Endothelial cell of umbilical vein (primary cell): ENCODE measurements at regions not wholly inside any gene's neighbourhood (a gene's known extent, or its start where the extent isn't known, plus 50 kb on each side); places are given as distances from the start of the nearest gene placed in this dataset.

ENCODE experiments used
- BruUV-seq: library from RNA; stranded (reverse); fragments of 400-500 nt; replicated peaks from 2 replicates; lab custom pipeline; 2021; lab: Mats Ljungman, UMichigan
- CTCF ChIA-PET: fragments of 300-600, 350-600 bp; sonication (Branson Sonifier 250); formaldehyde crosslinking; loops from one replicate; lab custom pipeline; 2021; ENCODE audit warnings: antibody characterized with exemption, inconsistent platforms; lab: Charles Lee
- POLR2A ChIA-PET: fragments of 300-600, 350-600 bp; sonication (Branson Sonifier 250); formaldehyde crosslinking; loops from one replicate; lab custom pipeline; 2021; ENCODE audit warnings: antibody characterized with exemption, inconsistent platforms; lab: Charles Lee
- DNase-seq: peaks from one replicate; pipeline ENCODE4 v3.0.0-alpha.2; 2011; ENCODE audit warnings: low read depth, low spot score
- FAIRE-seq: peaks from 2 replicates; lab custom pipeline; 2011; peaks lifted over from hg19 to GRCh38; lab: Jason Lieb, UNC
- H2AFZ ChIP-seq: 2 replicates; pipeline ENCODE4 v1.6.0; 2012; ENCODE audit warnings: low read depth, low read length, control low read depth, inconsistent platforms
- H3K27ac ChIP-seq: 2 replicates; pipeline ENCODE4 v1.5.1; 2011; ENCODE audit warnings: low read depth, mild to moderate bottlenecking, control low read depth, low read length, moderate library complexity; ENCODE audit not compliant: insufficient read depth
- H3K27me3 ChIP-seq, 2 experiments: 2 replicates each; pipeline versions ENCODE4 v1.6.0 to v1.6.1; 2011; ENCODE audit warnings: low read length in 2 of 2, mixed read lengths in 1 of 2; ENCODE audit not compliant: control insufficient read depth in 2 of 2, insufficient read depth in 2 of 2
- H3K36me3 ChIP-seq, 2 experiments: 2 replicates in 1 of 2; 3 replicates in 1 of 2; pipeline ENCODE4 v1.5.1; 2011; ENCODE audit warnings: low read length in 2 of 2, mild to moderate bottlenecking in 1 of 2, moderate library complexity in 1 of 2; ENCODE audit not compliant: control insufficient read depth in 2 of 2, insufficient read depth in 2 of 2; ENCODE audit errors: extremely low read depth in 1 of 2
- H3K4me1 ChIP-seq: 3 replicates; pipeline ENCODE4 v1.5.1; 2011; ENCODE audit warnings: mild to moderate bottlenecking, low read length; ENCODE audit not compliant: control insufficient read depth, insufficient read depth; ENCODE audit errors: extremely low read depth
- H3K4me2 ChIP-seq: 2 replicates; pipeline ENCODE4 v1.6.1; 2011; ENCODE audit warnings: low read length, control low read depth, mixed read lengths; ENCODE audit not compliant: insufficient read depth
- H3K4me3 ChIP-seq, 3 experiments: fragments of 200-600 bp in 1 of 3; sonication (generic), shearing (Covaris generic) in 1 of 3; replicated peaks in 1 of 3; 2 replicates each; pipeline ENCODE4 v1.5.1; 2011 to 2016; ENCODE audit warnings: control low read depth in 3 of 3, low read length in 3 of 3, mild to moderate bottlenecking in 2 of 3, inconsistent platforms in 1 of 3, low read depth in 1 of 3, moderate library complexity in 1 of 3; ENCODE audit not compliant: insufficient read depth in 1 of 3
- H3K79me2 ChIP-seq: 2 replicates; pipeline ENCODE4 v1.6.0; 2012; ENCODE audit warnings: low read length, inconsistent platforms; ENCODE audit not compliant: control insufficient read depth, insufficient read depth
- H3K9ac ChIP-seq: replicated peaks from 2 replicates; pipeline ENCODE3; 2011; ENCODE audit warnings: low read length, control low read depth; ENCODE audit not compliant: insufficient read depth; ENCODE audit errors: extremely low read depth
- H3K9me1 ChIP-seq: replicated peaks from 3 replicates; pipeline ENCODE4 v1.6.0; 2011; ENCODE audit warnings: mild to moderate bottlenecking, low read length; ENCODE audit not compliant: control insufficient read depth, insufficient read depth; ENCODE audit errors: extremely low read depth
- H3K9me3 ChIP-seq: replicated peaks from 2 replicates; pipeline ENCODE4 v1.5.1; 2012; ENCODE audit warnings: low read length, inconsistent platforms; ENCODE audit not compliant: control insufficient read depth, insufficient read depth
- H4K20me1 ChIP-seq: replicated peaks from 2 replicates; pipeline ENCODE3; 2011; ENCODE audit warnings: mild to moderate bottlenecking, low read length; ENCODE audit not compliant: control insufficient read depth, insufficient read depth; ENCODE audit errors: extremely low read depth
- EZH2 ChIP-seq: IDR thresholded peaks from 2 replicates; pipeline ENCODE4 v1.6.1; 2012; ENCODE audit warnings: borderline replicate concordance, low read depth, mild to moderate bottlenecking, moderate library complexity, low read length, inconsistent platforms; ENCODE audit not compliant: severe bottlenecking
- FOS ChIP-seq: IDR thresholded peaks from 2 replicates; pipeline ENCODE4 v1.6.1; 2011; ENCODE audit warnings: mild to moderate bottlenecking, low read length, moderate library complexity, borderline replicate concordance; ENCODE audit not compliant: insufficient read depth
- GATA2 ChIP-seq: IDR thresholded peaks from 2 replicates; pipeline ENCODE4 v1.7.0; 2011; ENCODE audit warnings: low read depth, mild to moderate bottlenecking, moderate library complexity, mixed read lengths, low read length; ENCODE audit not compliant: insufficient read length, insufficient read depth
- JUN ChIP-seq: IDR thresholded peaks from 2 replicates; pipeline ENCODE4 v1.6.1; 2011; ENCODE audit warnings: borderline replicate concordance, low read depth; ENCODE audit not compliant: insufficient read length, insufficient read depth
- MYC ChIP-seq: IDR thresholded peaks from one replicate; pipeline ENCODE4 v1.6.1; 2011; ENCODE audit warnings: mild to moderate bottlenecking, low read depth, low read length
- POLR2A ChIP-seq: IDR thresholded peaks from 2 replicates; pipeline ENCODE4 v1.6.1; 2012; ENCODE audit warnings: low read depth, mild to moderate bottlenecking, control low read depth, low read length
- POLR2AphosphoS5 ChIP-seq: IDR thresholded peaks from 2 replicates; pipeline ENCODE4 v1.6.1; 2012; ENCODE audit warnings: low read depth, mild to moderate bottlenecking, control low read depth, low read length, moderate library complexity; ENCODE audit not compliant: insufficient read depth
- dilution Hi-C: fragments of 300-500 bp; cut with MboI; formaldehyde crosslinking; loops from one replicate; pipeline ENCODE4 v1.15.0; 2019; ENCODE audit warnings: low sequenced_read_pairs; ENCODE audit not compliant: extremely low pct_ligation_motif_present
- intact Hi-C: fragments of 100-400 bp; cut with micrococcal nuclease; formaldehyde crosslinking; loops from one replicate; pipeline ENCODE4 v1.10.0; 2022
- TF ChIP-seq, protein P1 (sequence below): IDR thresholded peaks from 2 replicates; pipeline ENCODE4 v1.6.1; 2011; ENCODE audit not compliant: insufficient read depth, insufficient read length
- TF ChIP-seq, protein P2 (sequence below), 2 donors: IDR thresholded peaks; 1 replicate in 1 of 2; 2 replicates in 1 of 2; pipeline ENCODE4 v1.5.1; 2011; ENCODE audit warnings: low read length in 2 of 2, mild to moderate bottlenecking in 2 of 2, moderate library complexity in 2 of 2, control low read depth in 1 of 2, inconsistent platforms in 1 of 2, low read depth in 1 of 2; ENCODE audit not compliant: insufficient read depth in 1 of 2; ENCODE audit errors: extremely low read depth in 1 of 2

- Histone ChIP-seq H3K27ac (no peak overlapping the region), H3K36me3 (no peaks in the 10 kb centered on the region), H3K9me1 (no peaks in the 10 kb centered on the region), H3K9ac (no peak overlapping the region), H4K20me1 (no peaks in the 10 kb centered on the region), H3K27me3 (peaks cover 2 to 18% of the 10 kb centered on the region in 2 experiments), H3K4me3 (no peak overlapping the region), H3K4me2 (no peak overlapping the region), H3K9me3 (no peaks in the 10 kb centered on the region), H3K79me2 (no peaks in the 10 kb centered on the region), H3K4me1 (no peaks in the 10 kb centered on the region), H2AFZ (no peak overlapping the region)
- no peak for FAIRE-seq
- dilution Hi-C loops (no loop called here), intact Hi-C loops (no loop called here)
- ChIA-PET POLR2A (no interaction called here), CTCF (no interaction called here)
- TF ChIP-seq FOS: no peak
- no peak for TF ChIP-seq MYC
- TF ChIP-seq, protein P1, sequence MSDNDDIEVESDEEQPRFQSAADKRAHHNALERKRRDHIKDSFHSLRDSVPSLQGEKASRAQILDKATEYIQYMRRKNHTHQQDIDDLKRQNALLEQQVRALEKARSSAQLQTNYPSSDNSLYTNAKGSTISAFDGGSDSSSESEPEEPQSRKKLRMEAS: no peak
- TF ChIP-seq POLR2AphosphoS5: no peak
- no peak for TF ChIP-seq EZH2
- TF ChIP-seq, protein P2, sequence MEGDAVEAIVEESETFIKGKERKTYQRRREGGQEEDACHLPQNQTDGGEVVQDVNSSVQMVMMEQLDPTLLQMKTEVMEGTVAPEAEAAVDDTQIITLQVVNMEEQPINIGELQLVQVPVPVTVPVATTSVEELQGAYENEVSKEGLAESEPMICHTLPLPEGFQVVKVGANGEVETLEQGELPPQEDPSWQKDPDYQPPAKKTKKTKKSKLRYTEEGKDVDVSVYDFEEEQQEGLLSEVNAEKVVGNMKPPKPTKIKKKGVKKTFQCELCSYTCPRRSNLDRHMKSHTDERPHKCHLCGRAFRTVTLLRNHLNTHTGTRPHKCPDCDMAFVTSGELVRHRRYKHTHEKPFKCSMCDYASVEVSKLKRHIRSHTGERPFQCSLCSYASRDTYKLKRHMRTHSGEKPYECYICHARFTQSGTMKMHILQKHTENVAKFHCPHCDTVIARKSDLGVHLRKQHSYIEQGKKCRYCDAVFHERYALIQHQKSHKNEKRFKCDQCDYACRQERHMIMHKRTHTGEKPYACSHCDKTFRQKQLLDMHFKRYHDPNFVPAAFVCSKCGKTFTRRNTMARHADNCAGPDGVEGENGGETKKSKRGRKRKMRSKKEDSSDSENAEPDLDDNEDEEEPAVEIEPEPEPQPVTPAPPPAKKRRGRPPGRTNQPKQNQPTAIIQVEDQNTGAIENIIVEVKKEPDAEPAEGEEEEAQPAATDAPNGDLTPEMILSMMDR (IDR thresholded peaks at IDR 0.05; ENCODE audit: extremely low read depth in 1 of 2, insufficient read depth in 1 of 2, low read depth in 1 of 2, low read length in 2 of 2): no peak
- TF ChIP-seq POLR2A: no peak
- no peak for TF ChIP-seq GATA2
- no peak for TF ChIP-seq JUN
- no TSS peak for BruUV-seq
- DNase-seq: no peak
These were observed 57.9 kb upstream of the KCNE2 start for GRCh38 chr21:34305605-34306604.
